ENCODE measurements at regions not wholly inside any gene's neighbourhood (a gene's known extent, or its start where the extent isn't known, plus 50 kb on each side); places are given as distances from the start of the nearest gene placed in this dataset.

DNA sequence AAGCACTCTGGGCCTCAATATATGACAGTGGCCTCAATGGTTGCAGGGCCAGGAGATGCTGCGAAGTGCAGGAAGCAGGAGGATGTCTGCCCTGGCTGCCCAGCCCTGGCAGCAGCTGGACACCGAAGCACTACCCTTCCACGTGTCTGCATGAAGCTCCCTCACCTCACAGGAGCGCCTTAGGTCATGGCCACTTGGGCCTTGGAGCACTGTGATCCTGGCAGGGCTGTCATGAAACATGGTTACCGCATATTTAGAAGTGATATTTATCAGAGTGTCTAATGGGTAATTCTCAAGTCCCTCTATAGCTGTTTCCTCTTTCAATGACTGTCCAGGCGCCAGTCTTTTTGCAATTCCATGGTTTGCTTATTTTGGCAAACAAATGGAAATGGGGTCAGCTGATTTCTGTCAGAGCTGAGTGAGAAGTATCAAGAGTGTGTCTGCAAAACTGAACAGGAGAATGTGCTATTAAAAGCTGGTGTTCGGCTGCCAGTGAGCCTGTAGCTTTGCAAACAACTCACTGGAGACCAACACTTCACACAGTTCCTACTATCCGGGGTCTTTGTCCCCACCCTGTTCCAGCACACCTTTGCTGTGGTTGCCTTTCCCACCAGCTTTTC lies 285.9 kb downstream of the KIF4B start:
- no peak for DNase-seq (ENCODE audit: low spot score)

DNA sequence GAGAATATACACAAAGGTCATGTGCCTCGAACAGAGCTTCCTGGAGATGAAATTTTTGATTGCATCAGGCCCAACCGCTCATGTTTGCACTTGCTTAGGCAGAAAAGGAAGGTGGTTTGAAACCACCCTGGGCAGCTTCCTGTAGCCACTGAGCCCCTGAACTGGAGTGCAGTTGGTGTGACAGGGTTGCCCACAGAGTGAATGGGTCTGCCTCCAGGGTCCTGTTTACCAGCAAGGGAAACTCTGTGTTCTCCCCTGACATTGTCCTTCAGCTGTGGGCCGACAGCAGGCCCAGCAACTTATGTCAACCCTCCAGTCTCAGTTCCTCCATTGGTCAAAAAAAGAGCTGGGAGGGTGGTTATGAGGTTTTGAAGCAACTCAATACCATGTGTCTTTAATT lies 289.6 kb downstream of the KIF4B start:
- DNase-seq (ENCODE audit: low spot score) = no peak

DNA sequence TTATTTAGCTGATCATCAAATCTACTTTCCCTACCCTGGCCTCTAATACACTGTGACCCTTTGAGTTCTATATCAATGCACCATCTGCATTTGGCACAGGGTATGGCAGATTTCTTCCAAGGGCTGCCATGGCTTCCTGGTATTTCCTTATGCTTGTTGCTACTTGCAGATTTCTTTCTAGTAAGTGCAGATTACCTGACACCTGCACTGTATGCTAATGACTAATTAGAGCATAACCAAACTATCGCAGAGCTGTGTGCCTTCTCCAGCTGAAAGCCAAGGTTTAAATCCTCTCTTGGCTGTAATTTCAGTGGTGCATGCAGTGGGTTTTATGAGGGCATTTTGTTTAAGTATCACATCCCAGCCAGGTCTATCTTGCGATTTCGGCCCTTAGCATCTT lies 293.7 kb downstream of the KIF4B start:
- no peak for DNase-seq (ENCODE audit: low spot score)

DNA sequence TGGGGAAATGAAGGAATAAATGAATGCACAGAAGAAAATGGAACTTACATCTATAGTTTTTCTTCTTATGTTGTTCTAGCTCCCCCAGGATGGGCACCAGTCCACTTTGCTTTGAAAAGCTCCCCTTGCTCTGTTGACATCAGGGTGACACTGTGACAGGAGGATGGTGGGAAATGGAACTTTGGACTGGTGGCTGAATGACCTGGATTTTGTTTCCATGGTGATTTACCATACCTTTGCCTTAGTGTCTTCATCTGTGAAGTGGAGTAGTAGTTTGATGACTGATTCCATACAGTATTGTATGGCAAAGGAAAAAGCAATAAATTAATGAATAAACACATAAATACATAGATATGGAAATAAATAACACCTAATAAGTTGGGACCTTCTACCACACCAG lies 294.7 kb downstream of the KIF4B start:
- no peak for DNase-seq (ENCODE audit: low spot score)

DNA sequence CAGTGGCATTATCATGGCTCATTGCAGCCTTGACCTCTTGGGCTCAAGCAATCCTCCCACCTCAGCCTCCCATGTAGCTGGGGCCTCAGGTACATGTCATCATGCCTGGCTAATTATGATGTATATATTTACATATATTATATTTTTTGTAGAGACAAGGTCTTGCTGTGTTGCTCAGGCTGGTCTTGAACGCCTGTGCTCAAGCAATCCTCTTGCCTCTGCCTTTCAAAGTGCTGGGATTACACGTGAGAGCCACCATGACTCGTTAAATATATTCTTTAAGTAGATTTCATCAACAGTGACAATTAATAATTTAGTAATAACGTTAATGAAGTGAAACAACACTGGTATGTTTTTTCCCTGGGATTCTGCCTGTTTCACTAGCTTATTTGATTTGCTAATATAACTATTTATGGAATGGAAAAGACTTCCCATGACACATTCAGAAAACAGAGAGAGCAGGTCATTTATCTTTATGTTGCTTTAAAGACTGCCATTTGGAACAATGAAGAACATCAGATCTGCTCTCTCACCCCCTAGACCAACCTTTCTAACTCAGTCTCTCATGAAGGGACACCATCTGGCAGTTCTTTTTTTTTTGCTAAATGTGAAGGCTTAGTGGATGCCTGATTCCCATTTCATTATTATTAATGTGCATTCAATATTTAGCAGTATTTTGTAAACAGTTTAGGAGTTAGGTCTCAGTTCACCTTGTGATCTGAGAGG lies 295.6 kb downstream of the KIF4B start:
- DNase-seq (ENCODE audit: low spot score) = no peak

DNA sequence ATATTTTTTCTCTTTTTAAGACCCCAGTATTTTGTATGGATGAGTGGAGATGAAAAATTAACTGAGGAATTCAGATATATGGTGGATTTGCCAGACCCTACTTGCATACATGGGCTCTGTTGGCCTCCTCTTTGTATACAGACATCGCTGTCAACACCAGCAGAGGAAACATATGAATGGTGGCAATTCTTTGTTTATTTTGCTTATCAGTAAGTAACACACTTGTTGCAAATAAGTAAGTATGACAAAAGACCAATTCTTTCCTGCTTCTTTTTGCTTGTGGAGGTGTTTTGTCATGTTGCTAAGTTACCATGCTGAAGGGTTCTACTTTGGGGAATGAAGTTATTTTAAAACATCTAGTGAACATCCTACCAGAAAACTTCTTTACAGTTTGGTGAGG lies 298.2 kb downstream of the KIF4B start:
- no peak for DNase-seq (ENCODE audit: low spot score)

DNA sequence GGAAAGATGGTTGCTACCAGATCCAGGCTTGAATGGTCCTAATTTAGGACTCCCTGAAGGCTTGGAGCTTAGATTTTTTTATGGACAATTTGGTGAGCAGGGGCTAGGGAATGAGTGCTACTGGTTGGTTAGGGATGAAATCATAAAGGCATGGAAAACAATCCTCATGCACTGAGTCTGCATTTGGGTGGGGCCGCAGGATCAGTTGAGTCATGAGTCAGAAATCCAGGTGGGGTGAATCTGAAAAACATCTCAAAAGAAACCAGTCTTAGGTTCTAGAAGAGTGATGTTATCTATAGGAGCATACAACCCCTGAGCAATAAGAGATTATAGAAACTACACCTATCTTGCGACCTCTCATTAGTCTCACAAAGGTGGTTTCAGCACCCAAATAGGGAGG lies 300.0 kb downstream of the KIF4B start:
- DNase-seq (ENCODE audit: low spot score) = no peak

DNA sequence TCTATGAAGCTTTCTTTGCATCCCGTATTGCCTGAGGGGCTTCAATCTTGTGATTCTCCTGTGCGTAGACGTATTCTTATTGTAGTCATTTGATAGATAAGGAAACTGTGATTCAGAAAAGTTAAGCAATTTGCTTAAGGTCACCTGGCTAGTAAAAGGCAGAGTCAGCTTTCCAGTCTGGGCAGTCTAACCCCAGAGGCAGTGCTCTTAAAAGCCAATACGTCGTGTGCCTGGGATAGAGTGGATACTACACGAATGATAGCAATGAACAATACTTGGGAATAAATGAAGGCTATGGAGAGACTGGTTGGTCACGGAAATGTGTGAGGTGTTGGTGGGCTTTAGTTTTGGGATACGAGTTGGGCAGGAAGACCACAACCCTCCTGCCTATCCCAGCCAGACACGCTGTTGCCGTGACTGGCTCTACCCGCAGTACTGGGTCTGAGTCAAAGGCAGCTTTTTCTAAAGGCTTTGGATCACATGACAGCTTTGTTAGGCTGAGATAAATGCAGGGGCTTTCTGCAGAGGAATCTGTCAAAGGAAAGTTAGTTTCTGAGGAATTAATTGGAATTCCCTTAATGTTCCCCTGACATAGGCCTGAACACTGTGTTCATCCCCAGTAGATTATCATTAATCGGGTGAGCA lies 302.6 kb downstream of the KIF4B start:
- no peak for DNase-seq (ENCODE audit: low spot score)

DNA sequence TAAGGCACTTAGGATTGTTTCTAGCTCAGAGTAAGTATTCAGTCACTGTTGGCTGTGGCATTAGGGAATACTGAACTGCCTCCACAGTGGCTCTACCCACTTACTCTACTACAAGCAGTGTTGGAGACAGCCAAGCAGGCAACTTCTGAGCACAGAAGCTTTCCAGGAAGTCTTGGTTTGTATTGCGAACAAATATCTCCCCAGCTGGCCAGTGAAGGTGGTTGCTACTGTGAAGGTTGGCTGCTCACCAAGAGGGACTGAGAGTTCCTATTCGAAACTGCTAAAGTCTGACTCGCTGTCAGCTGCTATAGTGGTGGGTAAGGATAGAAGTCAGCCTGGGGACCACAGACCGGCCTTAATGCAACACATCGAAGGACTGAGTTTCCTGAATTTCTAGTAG lies 319.1 kb downstream of the KIF4B start:
- DNase-seq (ENCODE audit: low spot score) = no peak

DNA sequence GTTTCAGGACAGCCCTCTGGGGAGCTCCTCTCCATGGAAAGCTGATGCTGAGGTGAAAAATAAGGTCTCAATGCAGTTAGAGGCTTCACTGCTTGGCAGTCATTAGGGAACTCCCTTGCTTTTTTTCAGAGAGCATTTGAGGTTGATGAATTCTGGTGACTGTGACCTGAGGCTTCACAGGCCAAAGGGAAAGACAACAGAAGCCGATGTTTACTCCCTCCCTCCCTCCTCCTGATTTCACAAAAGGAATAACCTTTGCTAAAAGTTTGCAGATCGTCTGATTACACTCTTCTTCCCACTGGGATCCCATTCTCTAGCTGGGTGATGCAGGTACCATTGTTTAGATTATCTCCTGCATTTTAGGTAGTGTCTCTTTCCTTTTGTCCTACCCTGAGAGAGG lies 329.4 kb downstream of the KIF4B start:
- DNase-seq (ENCODE audit: low spot score) = no peak

DNA sequence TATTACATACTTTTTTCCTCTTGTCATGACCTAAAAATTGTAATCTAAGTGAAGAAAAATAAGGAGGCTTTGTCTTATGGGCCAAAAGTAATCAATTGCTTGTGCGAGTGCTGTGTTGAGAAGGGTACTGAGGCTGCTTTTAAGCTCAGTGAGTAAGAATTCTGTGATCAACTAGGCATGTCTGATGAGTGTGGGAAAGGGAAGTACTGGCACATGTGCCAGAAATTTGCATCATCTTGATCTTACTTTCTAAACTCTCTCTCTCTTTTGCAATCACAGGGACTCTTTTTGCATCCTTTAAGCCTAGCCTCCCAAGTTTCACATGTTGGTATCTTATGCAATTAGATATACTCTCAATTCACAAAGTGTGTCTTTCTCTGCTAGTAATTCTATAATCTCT lies 329.9 kb downstream of the KIF4B start:
- DNase-seq (ENCODE audit: low spot score) = no peak

DNA sequence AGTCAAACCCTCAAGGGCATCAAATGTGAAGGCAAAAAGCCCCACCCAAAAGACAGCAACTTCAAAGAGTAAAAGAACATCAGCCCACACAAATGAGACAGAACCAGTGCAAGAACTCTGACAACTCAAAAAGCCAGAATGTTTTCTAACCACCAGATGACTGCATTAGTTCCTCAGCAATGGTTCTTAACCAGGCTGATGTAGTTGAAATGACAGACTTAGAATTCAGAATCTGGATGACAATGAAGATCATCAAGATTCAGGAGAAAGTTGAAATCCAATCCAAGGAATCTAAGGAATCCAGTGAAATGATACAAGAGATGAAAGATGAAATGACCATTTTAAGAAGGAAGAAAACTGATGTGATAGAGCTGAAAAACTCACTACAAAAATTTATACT lies 339.7 kb downstream of the KIF4B start:
- no peak for DNase-seq (ENCODE audit: low spot score)

DNA sequence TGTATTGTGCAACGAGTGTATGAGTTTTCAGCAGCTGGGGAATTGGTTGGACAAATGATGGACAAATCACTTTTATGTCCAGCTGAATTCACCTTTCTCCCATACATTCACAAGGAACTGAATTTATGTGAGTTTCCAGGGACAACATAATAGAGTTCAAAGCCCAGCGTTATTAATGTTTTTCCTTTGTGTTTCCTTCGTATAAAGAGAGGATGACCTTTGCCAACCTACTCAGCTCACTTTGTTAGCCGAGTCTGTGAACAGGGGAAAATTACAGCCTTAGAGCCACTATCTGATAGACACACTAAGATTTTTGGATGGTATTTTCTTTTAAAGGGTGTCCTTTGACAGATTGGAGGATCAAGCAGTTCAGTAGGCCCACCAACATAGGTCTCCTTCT lies 352.5 kb downstream of the KIF4B start:
- DNase-seq (ENCODE audit: low spot score) = no peak

DNA sequence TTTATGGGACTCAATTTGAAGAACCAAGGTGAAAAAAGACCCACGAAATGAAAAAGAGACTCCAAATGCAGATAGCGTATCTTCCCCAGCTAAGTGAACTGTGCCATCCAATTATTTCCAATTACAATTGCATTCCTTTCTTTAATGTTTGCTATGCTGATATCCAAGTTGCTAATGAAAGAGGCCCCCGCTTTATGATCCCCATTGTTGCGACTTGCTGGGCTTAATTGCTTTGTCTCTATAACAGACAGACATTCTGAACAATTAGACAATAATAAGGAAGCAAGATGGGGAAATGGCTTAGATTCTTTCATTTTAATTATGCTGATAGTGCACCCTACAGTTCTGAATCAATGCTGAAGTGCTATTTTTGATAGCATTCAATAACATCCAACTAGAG lies 354.3 kb downstream of the KIF4B start:
- DNase-seq (ENCODE audit: low spot score) = no peak

DNA sequence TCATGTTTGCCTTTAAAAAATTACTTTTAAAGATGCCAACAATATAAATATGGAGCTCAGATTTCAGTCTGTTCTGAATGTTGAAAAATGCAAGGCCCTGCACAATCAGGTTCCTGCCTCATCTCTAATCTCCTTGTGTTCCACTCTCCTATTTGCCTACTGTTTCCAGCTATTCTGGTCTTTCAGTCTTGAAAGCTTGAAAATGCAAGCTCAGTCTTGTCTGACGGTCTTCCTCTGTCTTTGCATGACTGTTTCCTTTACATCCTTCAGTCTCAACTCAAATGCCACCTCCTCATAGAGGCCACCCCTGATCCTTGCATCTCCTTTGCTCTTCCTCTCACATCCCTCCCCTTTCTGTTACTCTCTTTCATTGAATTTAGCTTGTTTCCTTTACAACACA lies 354.9 kb downstream of the KIF4B start:
- DNase-seq (ENCODE audit: low spot score) = no peak

DNA sequence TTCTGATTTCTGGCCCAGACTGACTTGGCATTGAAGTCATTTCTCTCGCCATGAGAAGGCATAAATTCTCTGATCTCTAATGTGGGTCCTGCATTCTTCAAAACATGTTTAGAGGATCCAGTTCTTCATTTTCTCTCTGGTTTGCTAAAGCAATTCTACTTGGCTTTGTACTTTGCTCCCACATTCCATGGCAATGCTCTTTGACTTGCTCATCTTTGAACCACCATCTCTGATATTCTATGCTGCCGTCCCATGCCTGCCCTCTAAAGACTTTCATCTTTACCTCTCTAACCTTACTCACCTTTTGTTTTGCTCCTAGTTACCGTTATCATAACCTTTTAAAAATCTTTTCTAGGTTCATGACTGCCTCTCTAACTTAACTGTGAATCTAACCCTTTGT lies 366.9 kb downstream of the KIF4B start:
- no peak for DNase-seq (ENCODE audit: low spot score)

DNA sequence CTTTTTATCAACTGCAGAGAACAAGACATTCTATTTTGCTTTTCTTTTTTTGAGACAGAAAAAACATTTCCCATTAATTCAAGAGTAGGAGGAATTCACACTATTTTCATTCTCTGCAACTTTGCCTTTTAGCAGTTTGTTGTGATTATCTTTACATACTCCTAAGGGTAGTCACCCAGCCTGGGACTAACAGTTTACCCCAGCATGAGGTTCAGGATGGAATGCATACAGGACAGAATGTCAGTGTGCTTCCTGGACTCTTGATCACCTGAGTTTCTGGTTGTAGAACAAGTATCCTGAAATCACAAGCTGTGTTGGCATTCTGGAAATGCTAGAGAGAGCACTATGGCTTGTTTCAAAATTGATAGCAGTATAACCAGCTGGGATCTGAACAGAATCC lies 368.1 kb downstream of the KIF4B start:
- DNase-seq (ENCODE audit: low spot score) = no peak

DNA sequence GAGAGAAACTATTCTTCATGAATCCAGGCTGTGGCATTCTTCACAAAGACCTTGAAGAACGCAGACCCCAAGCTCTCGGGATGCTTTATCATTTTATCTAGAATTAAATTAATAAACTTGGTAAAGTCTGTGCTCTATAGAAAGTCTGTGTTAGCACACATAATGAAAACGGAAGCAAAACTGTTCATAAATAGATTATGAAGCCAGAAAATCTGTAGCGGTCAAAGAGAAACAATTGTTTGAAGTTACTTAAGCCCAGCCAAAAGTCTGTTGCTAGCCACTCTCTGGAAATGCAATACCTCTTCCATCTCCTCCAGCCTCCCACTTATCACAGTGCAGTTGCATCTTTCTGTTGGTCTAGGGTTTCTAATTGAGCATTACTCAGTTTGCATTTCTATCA lies 375.9 kb downstream of the KIF4B start:
- no peak for DNase-seq (ENCODE audit: low spot score)

DNA sequence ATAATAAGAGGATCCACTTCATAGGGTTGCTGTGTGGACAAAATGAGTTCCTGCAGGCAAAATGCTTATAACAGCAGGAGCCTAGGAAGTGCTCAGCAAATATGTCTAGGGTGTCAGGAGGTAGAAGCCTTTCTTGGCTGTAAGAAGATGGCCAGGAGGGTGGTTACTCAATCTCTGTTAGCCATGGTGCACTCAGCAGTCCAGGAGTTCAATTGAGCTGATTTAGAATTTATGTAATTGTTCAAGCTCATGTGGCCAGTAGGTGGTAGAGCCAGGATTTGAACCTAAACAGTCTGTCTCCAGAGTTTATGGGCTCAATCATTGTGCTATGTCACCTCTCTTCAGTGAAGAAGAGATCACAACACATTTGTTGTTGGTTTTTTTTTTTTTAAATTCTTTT lies 381.2 kb downstream of the KIF4B start:
- DNase-seq (ENCODE audit: low spot score) = no peak

DNA sequence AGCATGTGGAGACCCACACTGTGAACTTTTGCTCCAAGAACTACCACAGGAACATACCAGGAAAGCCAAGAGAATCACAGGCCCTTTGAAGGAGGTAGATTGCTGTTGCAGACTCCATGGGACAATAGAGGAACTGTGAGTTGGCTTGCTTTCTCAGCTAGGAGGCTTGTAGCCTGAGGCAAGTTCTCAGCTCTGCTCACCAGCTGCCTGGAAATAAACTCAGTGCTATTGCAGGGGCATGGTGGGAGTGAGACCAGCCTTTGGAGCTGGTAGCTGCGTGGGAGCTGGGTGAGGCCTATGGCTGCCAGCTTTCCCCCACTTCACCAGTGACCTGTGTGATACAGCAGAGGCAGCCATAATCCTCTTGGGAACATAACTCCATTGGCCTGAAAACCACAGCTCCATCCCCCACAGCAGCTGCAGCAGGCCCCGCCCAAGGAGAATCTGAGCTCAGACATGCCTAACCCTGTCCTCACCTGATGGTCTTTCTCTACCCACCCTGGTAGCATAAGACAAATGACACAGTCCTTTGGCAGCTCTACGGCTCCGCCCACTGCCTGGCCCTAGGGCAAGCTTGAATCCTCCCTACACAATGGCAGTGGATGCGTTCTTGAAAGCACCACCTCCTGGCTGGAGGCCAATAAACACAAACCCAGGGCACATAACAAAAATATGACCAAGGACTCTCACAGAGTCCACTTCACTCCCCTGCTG lies 389.5 kb downstream of the KIF4B start:
- no peak for DNase-seq (ENCODE audit: low spot score)

DNA sequence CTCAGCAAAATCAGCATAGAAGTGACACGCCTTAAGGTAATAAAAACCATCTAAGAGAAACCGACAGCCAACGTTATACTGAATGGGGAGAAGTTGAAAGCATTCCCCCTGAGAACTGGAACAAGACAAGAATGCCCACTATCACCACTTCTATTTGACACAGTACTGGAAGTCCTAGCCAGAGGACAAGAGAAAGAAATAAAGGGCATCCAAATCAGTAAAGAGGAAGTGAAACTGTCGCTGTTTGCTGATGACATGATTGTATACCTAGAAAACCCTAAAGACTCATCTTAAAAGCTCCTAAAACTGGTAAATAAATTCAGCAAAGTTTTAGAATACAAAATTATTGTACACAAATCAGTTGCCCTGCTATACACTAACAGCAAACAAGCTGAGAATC lies 393.3 kb downstream of the KIF4B start:
- DNase-seq (ENCODE audit: low spot score) = no peak

DNA sequence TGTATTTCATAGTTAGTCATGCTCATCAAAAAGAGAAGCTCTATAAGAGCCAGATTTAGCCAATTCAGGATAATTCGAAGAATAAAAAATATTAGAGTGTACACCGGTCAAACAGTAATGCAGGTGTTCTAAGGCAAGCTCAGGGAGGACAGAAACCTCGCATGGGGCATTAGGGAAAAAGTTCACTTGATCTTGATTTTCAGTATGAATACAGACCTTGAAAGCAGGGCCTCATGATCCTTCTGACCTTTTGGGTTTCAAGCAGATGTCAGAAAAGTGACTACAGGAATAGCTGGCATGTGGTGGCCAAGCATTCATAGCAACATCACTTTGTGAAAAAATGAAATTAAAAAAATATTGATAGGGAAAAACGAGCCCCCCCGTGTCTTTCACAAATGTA lies 394.9 kb downstream of the KIF4B start:
- DNase-seq (ENCODE audit: low spot score) = no peak

DNA sequence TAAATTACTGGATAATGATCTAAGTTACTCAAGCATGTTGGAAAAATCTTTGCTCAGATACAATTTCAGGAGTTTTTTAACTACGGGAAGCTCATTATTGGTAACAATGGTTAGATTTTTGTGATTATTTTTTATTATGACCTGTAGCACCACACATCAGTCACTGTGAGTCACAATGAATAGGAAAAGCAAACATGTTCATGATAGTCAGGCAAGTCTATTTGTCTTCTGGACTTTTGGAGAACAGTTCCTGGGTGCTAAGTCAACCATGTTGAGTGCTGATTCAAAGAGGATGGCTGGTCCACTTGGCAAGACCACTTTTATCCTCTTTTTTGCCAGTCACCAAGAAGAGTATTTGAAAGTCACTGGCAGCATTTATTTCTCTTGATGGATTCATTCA lies 403.2 kb downstream of the KIF4B start:
- no peak for DNase-seq (ENCODE audit: low spot score)
